HG03066 (cell line): ENCODE measurements at regions not wholly inside any gene's neighbourhood (a gene's known extent, or its start where the extent isn't known, plus 50 kb on each side); places are given as distances from the start of the nearest gene placed in this dataset.
"Not testable (repeated sequence)": the region's sequence is repeated elsewhere in the genome, so short reads cannot be mapped to it uniquely, and the experiment has no call there.

Source experiments
- ATAC-seq: cut with Tn5 transposase; IDR thresholded peaks from one replicate; pipeline ENCODE4 v1.9.1; 2021; ENCODE audit warnings: low read depth; ENCODE audit not compliant: unreplicated experiment

DNA sequence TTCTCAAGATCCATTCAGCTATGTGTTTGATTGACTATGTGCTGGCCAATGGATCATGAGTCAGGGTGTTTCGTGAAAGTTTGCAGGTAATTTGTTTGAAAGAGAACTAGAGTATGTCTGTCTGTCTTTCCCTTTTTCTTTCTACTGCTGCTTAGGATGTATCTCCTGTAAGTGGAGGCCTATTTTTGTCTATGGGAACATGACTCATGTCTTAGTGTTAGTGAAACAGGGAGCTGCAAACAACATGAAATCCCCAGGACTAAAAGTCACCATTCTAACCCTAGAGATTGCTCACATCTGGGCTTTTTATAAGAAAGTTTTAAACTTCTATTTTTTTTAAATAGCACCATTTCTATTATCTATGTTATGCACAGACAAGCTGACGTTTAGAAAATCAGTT is 333.0 kb downstream of the CCER1 start:
- ATAC-seq, result no peak

GRCh38 chr12:90619943-90620342 is 335.0 kb downstream of the CCER1 start:
- ATAC-seq, result no peak

- no peak for ATAC-seq
Measured at GRCh38 chr12:90618586-90618985, 336.4 kb downstream of the CCER1 start.

- no peak for ATAC-seq
Measured at GRCh38 chr12:90611891-90612290, 343.1 kb downstream of the CCER1 start.

DNA sequence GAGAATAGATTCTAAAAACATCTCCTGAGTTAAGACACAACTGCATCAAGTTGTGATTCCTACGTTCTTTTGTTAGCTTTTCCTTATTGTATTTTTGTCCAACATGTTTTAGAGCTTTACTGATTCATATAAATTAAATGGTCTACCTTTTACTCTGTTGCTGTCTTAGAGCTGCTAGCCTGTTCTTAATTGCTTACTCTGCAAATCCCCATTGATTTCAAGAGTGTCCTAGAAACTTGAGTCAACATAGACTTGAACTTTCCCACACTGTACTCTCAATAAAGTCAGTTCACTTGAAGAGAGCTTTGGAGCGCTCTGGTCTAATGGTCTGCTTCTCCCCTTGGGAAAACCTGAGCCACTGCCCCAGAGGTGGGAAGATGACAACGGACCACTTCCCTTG is 343.9 kb downstream of the CCER1 start:
- no peak for ATAC-seq

DNA sequence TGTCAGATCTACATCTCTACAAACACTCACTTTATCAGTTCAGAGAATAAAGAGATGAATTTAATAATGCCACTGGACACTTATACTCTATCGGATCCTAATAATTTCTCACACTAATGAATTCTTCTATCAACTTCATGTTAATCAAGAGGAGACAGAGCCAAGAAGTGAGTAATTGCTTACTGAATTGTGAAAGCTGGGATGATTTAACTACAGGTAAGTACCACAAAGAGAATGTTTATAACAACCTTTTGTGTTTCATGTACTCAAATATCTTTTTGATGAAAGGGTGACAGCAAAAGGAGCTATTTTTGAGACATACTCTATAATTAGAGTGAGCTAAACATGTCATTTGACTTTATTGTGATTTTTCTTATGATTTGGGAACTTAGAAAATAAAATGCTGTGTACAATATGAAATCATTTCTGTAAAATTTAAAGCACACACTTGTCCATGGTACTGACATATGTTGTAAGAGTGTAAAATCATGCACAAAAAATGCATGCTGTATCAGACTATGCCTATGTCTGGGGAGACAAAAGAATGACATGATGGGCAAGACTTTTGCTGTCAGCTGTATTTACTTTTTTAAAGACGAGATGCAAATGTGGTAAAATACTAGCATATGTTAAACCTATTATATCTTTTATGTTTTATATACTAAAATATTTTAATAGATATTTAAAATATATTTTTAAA is 361.2 kb downstream of the CCER1 start:
- ATAC-seq, result no peak

- no peak for ATAC-seq
Measured at GRCh38 chr12:90589956-90590355, 365.0 kb downstream of the CCER1 start.

DNA sequence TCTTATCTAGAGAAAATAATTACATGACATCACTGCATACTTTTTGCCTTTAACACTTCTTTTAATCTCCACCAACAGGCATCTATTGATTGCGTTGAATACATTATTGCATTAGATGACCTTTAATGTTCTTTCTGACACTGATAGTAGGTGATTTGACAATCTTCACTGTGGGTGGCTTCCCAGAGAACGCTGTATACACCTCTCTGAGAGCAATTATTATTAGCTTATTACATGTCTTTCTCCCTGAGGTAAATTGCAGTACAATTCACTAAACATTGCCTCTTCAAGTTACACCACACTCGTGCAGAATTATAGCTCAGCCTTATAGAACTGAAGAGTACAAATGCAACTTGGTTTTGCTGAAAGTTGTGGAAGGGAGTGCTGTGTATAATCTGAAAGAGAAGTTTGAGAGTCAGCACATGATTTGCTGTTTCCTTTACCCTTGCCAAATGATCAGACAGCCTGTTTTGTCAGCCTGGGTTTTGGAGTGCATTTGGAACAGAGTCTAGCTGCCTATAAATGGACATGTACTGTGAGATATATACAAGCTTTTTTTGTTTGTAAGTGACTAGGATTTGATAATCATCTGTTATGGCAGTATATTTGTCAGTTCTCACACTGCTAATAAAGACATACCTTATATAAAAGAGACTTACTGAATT is 369.2 kb downstream of the CCER1 start:
- ATAC-seq, result no peak

DNA sequence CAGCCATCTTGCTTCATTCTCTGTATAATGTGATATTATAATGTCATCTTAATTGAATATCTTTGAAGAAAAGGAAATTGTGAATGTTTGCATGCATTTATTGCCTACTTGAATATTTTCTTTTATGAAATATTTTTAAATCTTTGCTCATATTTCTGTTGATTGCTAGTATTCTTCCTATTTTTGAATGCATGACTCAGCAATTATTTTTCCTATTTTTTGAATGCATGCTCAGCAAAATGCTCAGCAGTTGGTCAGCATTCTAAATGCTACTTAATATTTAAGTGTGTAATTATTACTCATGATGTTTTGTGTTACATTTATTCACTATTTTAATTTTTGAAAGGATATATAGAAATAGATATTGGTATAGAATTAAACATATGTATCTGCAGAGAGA is 378.3 kb downstream of the CCER1 start:
- ATAC-seq, result no peak

GRCh38 chr12:90575995-90576394 is 379.0 kb downstream of the CCER1 start:
- no peak for ATAC-seq

DNA sequence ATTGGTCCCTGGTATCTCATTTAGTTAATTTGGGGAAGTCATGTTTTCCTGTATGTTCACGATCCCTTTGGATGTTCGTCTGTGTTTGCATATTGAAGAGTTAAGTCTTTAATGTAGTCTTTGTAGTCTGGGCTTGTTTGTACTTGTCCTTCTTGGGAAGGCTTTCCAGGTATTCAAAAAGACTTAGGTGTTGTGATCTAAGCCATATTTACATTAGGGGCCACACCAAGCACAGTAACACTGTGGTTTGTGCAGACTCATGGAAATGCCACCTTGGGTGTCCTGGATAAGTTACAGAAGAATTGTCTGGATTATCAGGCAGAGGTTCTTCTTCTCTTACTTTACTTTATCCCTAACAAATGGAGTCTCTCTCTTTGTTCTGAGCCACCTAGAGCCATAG is 380.3 kb downstream of the CCER1 start:
- ATAC-seq, result no peak

DNA sequence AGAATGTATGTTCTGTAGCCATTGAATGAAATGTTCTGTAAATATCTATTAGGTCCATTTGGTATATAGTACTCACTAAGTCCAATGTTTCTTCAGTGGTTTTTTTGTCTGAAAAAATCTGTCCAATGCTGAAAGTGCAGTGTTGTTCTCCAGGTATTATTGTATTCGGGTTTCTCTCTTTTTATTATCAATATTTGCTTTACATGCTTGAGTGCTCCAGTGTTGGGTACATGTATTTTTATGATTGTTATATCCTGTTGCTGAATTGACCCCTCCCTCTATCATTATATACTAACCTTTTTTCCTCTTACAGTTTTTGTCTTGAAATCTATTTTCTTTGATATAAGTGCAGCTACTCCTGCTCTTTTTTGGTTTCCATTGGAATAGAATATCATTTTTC is 382.2 kb downstream of the CCER1 start:
- ATAC-seq, result no peak

GRCh38 chr12:90569685-90570084 is 385.3 kb downstream of the CCER1 start:
- no peak for ATAC-seq

DNA sequence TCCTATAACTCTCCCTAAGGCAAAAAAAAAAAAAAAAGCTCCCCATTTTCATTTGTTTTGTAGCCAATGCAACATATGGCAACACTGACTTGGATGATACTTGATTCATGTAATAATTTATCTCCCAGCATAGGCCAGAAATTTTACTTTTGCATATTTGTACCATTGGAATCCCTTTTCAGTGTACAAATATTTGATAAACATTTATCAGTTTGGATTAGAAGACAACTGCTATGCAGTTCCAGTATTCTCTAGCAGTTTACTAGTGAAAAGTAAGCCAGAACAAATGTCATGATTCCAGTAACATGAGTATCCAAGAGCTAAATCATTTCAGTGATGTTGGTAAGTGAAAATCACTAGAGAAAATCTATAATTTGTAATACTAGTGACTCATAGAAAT is 392.3 kb downstream of the CCER1 start:
- ATAC-seq, result no peak

GRCh38 chr12:90548595-90548994 is 406.4 kb downstream of the CCER1 start:
- no peak for ATAC-seq

- no peak for ATAC-seq
Measured at GRCh38 chr12:90546511-90546910, 408.5 kb downstream of the CCER1 start.

DNA sequence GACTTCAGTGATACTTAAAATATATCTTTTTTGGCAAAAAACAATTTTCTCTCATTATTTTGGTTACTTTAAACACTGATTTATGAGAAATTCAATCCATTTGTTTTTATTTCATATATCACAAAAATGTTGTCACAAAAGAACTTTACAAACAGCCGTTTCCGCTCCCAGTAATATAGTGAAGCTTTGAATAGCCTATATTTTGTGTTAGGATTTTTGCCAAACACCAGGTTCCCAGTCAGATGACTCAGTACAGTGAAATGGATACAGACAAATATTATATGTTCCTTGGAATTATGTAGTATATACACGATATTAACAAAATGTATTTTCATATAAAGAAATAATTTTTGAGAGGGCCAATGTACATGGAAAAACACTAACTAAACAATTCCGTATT is 411.1 kb downstream of the CCER1 start:
- no peak for ATAC-seq

GRCh38 chr12:90543374-90543773 is 411.6 kb downstream of the CCER1 start:
- ATAC-seq, result no peak

- not testable (repeated sequence) for ATAC-seq
Measured at GRCh38 chr12:90542852-90543251, 412.1 kb downstream of the CCER1 start.

- ATAC-seq, result not testable (repeated sequence)
Measured at GRCh38 chr12:90533828-90534227, 421.1 kb downstream of the CCER1 start.

GRCh38 chr12:90520002-90520734 is 434.8 kb downstream of the CCER1 start:
- ATAC-seq, result no peak

DNA sequence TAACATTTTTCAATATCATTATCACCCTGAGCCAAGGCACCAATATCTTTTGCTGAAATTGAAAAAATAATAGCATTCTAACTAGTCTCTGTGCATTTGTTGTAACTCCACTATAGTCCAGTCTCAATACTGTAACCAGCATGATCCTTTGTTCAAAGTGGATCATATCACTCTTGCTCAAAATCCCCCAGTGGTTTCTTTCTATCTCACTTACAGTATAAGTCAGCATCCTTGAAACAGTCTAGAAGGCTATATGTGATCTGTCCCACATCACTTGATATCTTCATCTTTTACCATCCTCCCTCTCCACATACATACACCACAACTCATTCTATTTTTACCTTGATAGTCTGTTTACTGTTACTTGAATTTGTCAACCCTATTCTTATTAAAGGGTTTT is 435.7 kb downstream of the CCER1 start:
- ATAC-seq, result no peak
